CD4-positive, CD25-positive, alpha-beta regulatory T cell (primary cell): ENCODE measurements at regions not wholly inside any gene's neighbourhood (a gene's known extent, or its start where the extent isn't known, plus 50 kb on each side); places are given as distances from the start of the nearest gene placed in this dataset.
A peak's percentile ranks its signal among the peaks of the same experiment; 100 is the strongest.

Source experiments
- ATAC-seq, 2 donors: fragments of 150-1000 bp; cut with Tn5 transposase; one replicate each; pipeline ENCODE4 v1.10.0; 2021; ENCODE audit warnings: low read depth in 2 of 2, moderate number of reproducible peaks in 2 of 2, moderate library complexity in 1 of 2
- DNase-seq, 3 donors: peaks; one replicate each; pipeline versions ENCODE4 v3.0.0 to v3.0.0-alpha.2; 2012 to 2022; ENCODE audit warnings: mixed read lengths in 1 of 3
- H3K27ac ChIP-seq: one replicate; pipeline ENCODE4 v1.7.0; 2013; ENCODE audit warnings: mild to moderate bottlenecking, low read length; ENCODE audit not compliant: insufficient read depth, poor library complexity, severe bottlenecking
- H3K27me3 ChIP-seq: one replicate; pipeline ENCODE4 v1.7.0; 2013; ENCODE audit warnings: low read length; ENCODE audit not compliant: control insufficient read depth, insufficient read depth
- H3K36me3 ChIP-seq: one replicate; pipeline ENCODE4 v1.7.0; 2013; ENCODE audit warnings: mild to moderate bottlenecking, low read length, moderate library complexity; ENCODE audit not compliant: control insufficient read depth, insufficient read depth
- H3K4me1 ChIP-seq: 2 replicates; pipeline ENCODE4 v1.7.0; 2013; ENCODE audit warnings: mild to moderate bottlenecking, low read length; ENCODE audit not compliant: insufficient read depth, control insufficient read depth, poor library complexity, severe bottlenecking
- H3K4me3 ChIP-seq: one replicate; pipeline ENCODE4 v1.7.0; 2013; ENCODE audit warnings: low read depth, mild to moderate bottlenecking, low read length, moderate library complexity
- H3K9me3 ChIP-seq, 2 experiments: 1 replicate in 1 of 2; 2 replicates in 1 of 2; pipeline ENCODE4 v1.7.0; 2013; ENCODE audit warnings: low read length in 2 of 2, mild to moderate bottlenecking in 1 of 2, moderate library complexity in 1 of 2; ENCODE audit not compliant: control insufficient read depth in 2 of 2
- H3K27ac Mint-ChIP-seq, 3 donors: one replicate each; pipeline ENCODE4 v1.8.0; 2020 to 2022; ENCODE audit warnings: mild to moderate bottlenecking in 3 of 3, mixed read lengths in 3 of 3, moderate library complexity in 2 of 3
- H3K27me3 Mint-ChIP-seq: one replicate; pipeline ENCODE4 v1.8.0; 2022; ENCODE audit warnings: mild to moderate bottlenecking, mixed read lengths
- H3K36me3 Mint-ChIP-seq: one replicate; pipeline ENCODE4 v1.8.0; 2020; ENCODE audit warnings: mixed read lengths
- H3K4me1 Mint-ChIP-seq, 4 donors: one replicate each; pipeline ENCODE4 v1.8.0; 2020 to 2022; ENCODE audit warnings: mixed read lengths in 4 of 4, mild to moderate bottlenecking in 1 of 4
- H3K4me3 Mint-ChIP-seq, 4 donors: one replicate each; pipeline ENCODE4 v1.8.0; 2020 to 2022; ENCODE audit warnings: mild to moderate bottlenecking in 4 of 4, mixed read lengths in 4 of 4, moderate library complexity in 3 of 4
- H3K9me3 Mint-ChIP-seq, 7 donors: one replicate each; pipeline ENCODE4 v1.8.0; 2020 to 2022; ENCODE audit warnings: mixed read lengths in 7 of 7, mild to moderate bottlenecking in 3 of 7, moderate library complexity in 2 of 7

- H3K4me1 Mint-ChIP-seq, result peaks cover 10 to 16% (median 14%) of the 10 kb centered on the region in 4 donors
- H3K4me3 ChIP-seq, result no peak overlapping the region
- H3K27ac Mint-ChIP-seq, result no peak overlapping the region
- DNase-seq, result peak in 1 of 3 donors; percentile 47
- no peaks in the 10 kb centered on the region for H3K27me3 ChIP-seq
- no peaks in the 10 kb centered on the region for H3K4me1 ChIP-seq
- H3K36me3 ChIP-seq, result no peaks in the 10 kb centered on the region
- H3K9me3 Mint-ChIP-seq, result peaks cover 0 to 4% (median 2%) of the 10 kb centered on the region in 7 donors
- peak in 1 of 2 donors; percentile 53 for ATAC-seq
- no peak overlapping the region for H3K27ac ChIP-seq
- H3K4me3 Mint-ChIP-seq, result no peak overlapping the region
- H3K36me3 Mint-ChIP-seq, result peaks cover 3% of the 10 kb centered on the region
- H3K27me3 Mint-ChIP-seq, result no peaks in the 10 kb centered on the region
- H3K9me3 ChIP-seq, result no peaks in the 10 kb centered on the region
Observed at GRCh38 chr4:184575306-184575705, 73.9 kb downstream of the CASP3 start.

- Mint-ChIP-seq H3K9me3 (peaks cover 0 to 4% (median 2%) of the 10 kb centered on the region in 7 donors), H3K27ac (peak overlapping the region in 1 of 3 donors; percentile 16), H3K4me3 (no peak overlapping the region), H3K27me3 (no peaks in the 10 kb centered on the region), H3K36me3 (peaks cover 3% of the 10 kb centered on the region), H3K4me1 (peaks cover 10 to 16% (median 14%) of the 10 kb centered on the region in 4 donors)
- H3K27ac ChIP-seq, result no peak overlapping the region
- no peak overlapping the region for H3K4me3 ChIP-seq
- H3K4me1 ChIP-seq, result no peaks in the 10 kb centered on the region
- H3K27me3 ChIP-seq, result no peaks in the 10 kb centered on the region
- H3K36me3 ChIP-seq, result no peaks in the 10 kb centered on the region
- ATAC-seq (no peak), DNase-seq (peak in 1 of 3 donors; percentile 82)
- H3K9me3 ChIP-seq, result no peaks in the 10 kb centered on the region
Observed at GRCh38 chr4:184574861-184575260, 74.4 kb downstream of the CASP3 start.

GRCh38 chr4:184573701-184574100 is 75.5 kb downstream of the CASP3 start:
- Histone ChIP-seq H3K4me1 (no peaks in the 10 kb centered on the region), H3K27me3 (no peaks in the 10 kb centered on the region), H3K9me3 (no peaks in the 10 kb centered on the region), H3K4me3 (no peak overlapping the region), H3K27ac (no peak overlapping the region), H3K36me3 (no peaks in the 10 kb centered on the region)
- Mint-ChIP-seq H3K9me3 (peaks cover 0 to 1% (median 0%) of the 10 kb centered on the region in 7 donors), H3K36me3 (no peaks in the 10 kb centered on the region), H3K4me1 (peaks cover 10 to 16% (median 14%) of the 10 kb centered on the region in 4 donors), H3K27me3 (no peaks in the 10 kb centered on the region), H3K4me3 (no peak overlapping the region), H3K27ac (no peak overlapping the region)
- DNase-seq (peak in 1 of 3 donors; percentile 63), ATAC-seq (no peak)

- no peaks in the 10 kb centered on the region for H3K4me1 ChIP-seq
- H3K9me3 Mint-ChIP-seq, result peaks cover 0 to 3% (median 0%) of the 10 kb centered on the region in 7 donors
- no peaks in the 10 kb centered on the region for H3K9me3 ChIP-seq
- no peak overlapping the region for H3K27ac ChIP-seq
- no peak overlapping the region for H3K4me3 Mint-ChIP-seq
- H3K27me3 ChIP-seq, result no peaks in the 10 kb centered on the region
- H3K36me3 Mint-ChIP-seq, result no peaks in the 10 kb centered on the region
- H3K36me3 ChIP-seq, result no peaks in the 10 kb centered on the region
- no peak overlapping the region for H3K27ac Mint-ChIP-seq
- peaks cover 3 to 7% (median 5%) of the 10 kb centered on the region in 4 donors for H3K4me1 Mint-ChIP-seq
- H3K4me3 ChIP-seq, result no peak overlapping the region
- no peak for DNase-seq
- H3K27me3 Mint-ChIP-seq, result no peaks in the 10 kb centered on the region
- ATAC-seq, result no peak
Observed at GRCh38 chr4:184568770-184569169, 80.5 kb downstream of the CASP3 start.

GRCh38 chr4:184563621-184564020 is 85.6 kb downstream of the CASP3 start:
- H3K27ac Mint-ChIP-seq, result peak overlapping the region in 1 of 3 donors; percentile 22
- H3K36me3 Mint-ChIP-seq, result no peaks in the 10 kb centered on the region
- peaks cover 0 to 9% (median 0%) of the 10 kb centered on the region in 4 donors for H3K4me1 Mint-ChIP-seq
- Histone ChIP-seq H3K9me3 (no peaks in the 10 kb centered on the region), H3K36me3 (no peaks in the 10 kb centered on the region), H3K4me3 (no peak overlapping the region), H3K27me3 (no peaks in the 10 kb centered on the region), H3K27ac (no peak overlapping the region), H3K4me1 (no peaks in the 10 kb centered on the region)
- no peak overlapping the region for H3K4me3 Mint-ChIP-seq
- DNase-seq (no peak), ATAC-seq (no peak)
- H3K9me3 Mint-ChIP-seq, result peaks cover 0 to 2% (median 0%) of the 10 kb centered on the region in 7 donors
- no peaks in the 10 kb centered on the region for H3K27me3 Mint-ChIP-seq

- no peak overlapping the region for H3K4me3 Mint-ChIP-seq
- no peak overlapping the region for H3K4me3 ChIP-seq
- H3K36me3 ChIP-seq, result no peaks in the 10 kb centered on the region
- H3K36me3 Mint-ChIP-seq, result no peaks in the 10 kb centered on the region
- H3K27me3 Mint-ChIP-seq, result no peaks in the 10 kb centered on the region
- H3K9me3 ChIP-seq, result no peaks in the 10 kb centered on the region
- no peaks in the 10 kb centered on the region for H3K4me1 ChIP-seq
- no peak overlapping the region for H3K27ac ChIP-seq
- peaks cover 0 to 2% (median 0%) of the 10 kb centered on the region in 7 donors for H3K9me3 Mint-ChIP-seq
- no peak overlapping the region for H3K27ac Mint-ChIP-seq
- ATAC-seq (no peak), DNase-seq (no peak)
- no peaks in the 10 kb centered on the region for H3K27me3 ChIP-seq
- H3K4me1 Mint-ChIP-seq, result peaks cover 0 to 6% (median 3%) of the 10 kb centered on the region in 4 donors
Observed at GRCh38 chr4:184558996-184559395, 84.6 kb upstream of the IRF2 start.

GRCh38 chr4:184553891-184554290 is 79.5 kb upstream of the IRF2 start:
- Mint-ChIP-seq H3K4me1 (peaks cover 0 to 6% (median 0%) of the 10 kb centered on the region in 4 donors), H3K27me3 (no peaks in the 10 kb centered on the region), H3K9me3 (peaks cover 0 to 2% (median 0%) of the 10 kb centered on the region in 7 donors), H3K4me3 (no peak overlapping the region), H3K36me3 (no peaks in the 10 kb centered on the region), H3K27ac (no peak overlapping the region)
- DNase-seq, result no peak
- no peaks in the 10 kb centered on the region for H3K27me3 ChIP-seq
- H3K4me1 ChIP-seq, result no peaks in the 10 kb centered on the region
- H3K36me3 ChIP-seq, result no peaks in the 10 kb centered on the region
- no peak overlapping the region for H3K27ac ChIP-seq
- no peaks in the 10 kb centered on the region for H3K9me3 ChIP-seq
- no peak overlapping the region for H3K4me3 ChIP-seq
- no peak for ATAC-seq

GRCh38 chr4:184550476-184550875 is 76.1 kb upstream of the IRF2 start:
- no peak overlapping the region for H3K4me3 Mint-ChIP-seq
- H3K27ac Mint-ChIP-seq, result no peak overlapping the region
- no peaks in the 10 kb centered on the region for H3K9me3 ChIP-seq
- H3K27ac ChIP-seq, result no peak overlapping the region
- ATAC-seq, result no peak
- no peaks in the 10 kb centered on the region for H3K36me3 Mint-ChIP-seq
- H3K9me3 Mint-ChIP-seq, result peaks cover 0 to 2% (median 0%) of the 10 kb centered on the region in 7 donors
- H3K4me1 Mint-ChIP-seq, result peaks cover 0 to 11% (median 4%) of the 10 kb centered on the region in 4 donors
- no peak overlapping the region for H3K4me3 ChIP-seq
- H3K27me3 Mint-ChIP-seq, result no peaks in the 10 kb centered on the region
- no peak for DNase-seq
- no peaks in the 10 kb centered on the region for H3K4me1 ChIP-seq
- no peaks in the 10 kb centered on the region for H3K27me3 ChIP-seq
- H3K36me3 ChIP-seq, result no peaks in the 10 kb centered on the region
